ENCODE measurements at regions not wholly inside any gene's neighbourhood (a gene's known extent, or its start where the extent isn't known, plus 50 kb on each side); places are given as distances from the start of the nearest gene placed in this dataset.

DNA sequence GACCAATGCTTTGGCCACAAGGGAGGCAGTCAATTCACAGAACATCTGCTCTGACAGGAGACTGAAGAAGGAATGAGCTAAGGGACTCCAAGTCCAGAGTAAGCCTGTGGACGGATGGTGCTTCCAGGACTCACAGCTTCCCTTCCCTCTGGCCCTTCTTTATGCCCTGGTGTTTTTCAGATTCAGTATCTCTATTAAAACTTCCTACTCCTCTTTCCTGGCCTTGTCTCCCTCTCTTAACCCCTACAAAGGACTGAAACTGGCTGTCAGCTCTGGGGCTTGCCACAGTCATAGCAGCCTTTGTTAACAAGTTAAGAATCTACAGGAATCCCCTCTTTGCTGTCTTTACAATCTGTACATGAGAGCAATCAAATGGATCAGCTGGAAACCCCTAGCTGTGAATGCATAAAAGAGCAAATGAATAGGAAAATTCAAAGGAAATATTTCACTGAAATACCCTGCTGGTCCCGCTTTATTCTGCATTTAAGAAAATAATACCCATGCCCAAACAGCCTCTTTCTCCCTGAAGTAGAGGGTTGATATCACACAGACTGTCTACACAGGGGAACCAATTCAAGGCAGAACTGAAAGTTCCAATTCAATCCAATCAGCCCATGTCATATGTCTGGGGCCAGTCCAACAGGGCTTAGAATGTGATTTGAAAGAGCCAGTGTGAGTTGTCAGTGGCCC is 192.3 kb downstream of the MZT1 start:
- TF ChIP-seq GATA1 (IDR thresholded peaks at IDR 0.05; ENCODE audit: low read depth, low read length) (no peak), POLR2A (IDR thresholded peaks at IDR 0.05; ENCODE audit: low read length) (no peak)
- no peak for DNase-seq

DNA sequence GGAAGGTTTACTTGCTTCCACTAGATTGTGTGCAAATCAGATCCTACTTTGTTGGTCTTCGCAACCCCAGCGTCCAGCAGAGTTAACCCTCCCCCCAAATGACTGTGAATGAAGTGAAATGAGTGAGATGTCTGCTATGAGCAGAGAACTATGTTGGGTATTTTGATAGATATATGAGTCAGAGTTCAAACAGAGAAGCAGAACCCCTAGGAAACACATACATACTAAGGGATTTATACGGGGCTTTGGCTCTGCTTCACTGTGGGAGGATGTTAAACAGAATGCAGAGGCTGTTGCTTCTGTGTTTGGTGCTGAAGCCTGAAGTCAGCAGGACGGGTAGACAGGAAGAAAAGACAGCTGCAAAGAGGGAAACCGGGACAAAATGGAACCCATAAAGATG is 197.0 kb downstream of the MZT1 start:
- DNase-seq = no peak
- no peak for TF ChIP-seq GATA1 (IDR thresholded peaks at IDR 0.05; ENCODE audit: low read depth, low read length)

DNA sequence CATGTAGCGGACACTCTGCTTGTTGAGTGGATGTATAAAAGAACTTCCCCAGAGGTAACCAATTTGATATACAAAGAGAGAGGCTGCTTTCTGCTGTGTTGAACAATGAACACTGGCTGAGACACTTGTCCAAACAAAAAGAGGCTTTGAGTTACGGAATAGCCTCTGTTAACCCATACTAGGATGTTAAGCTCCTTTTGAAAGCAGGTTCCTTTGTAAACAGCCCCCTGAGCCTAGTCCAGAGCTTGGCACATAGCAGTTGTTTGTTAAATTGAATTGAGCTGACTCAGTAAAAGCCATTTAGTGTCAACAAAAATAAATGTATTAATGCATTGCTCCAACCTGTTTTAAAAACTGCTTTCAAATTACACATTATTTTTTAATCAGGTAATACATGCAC is 200.1 kb downstream of the MZT1 start:
- DNase-seq = no peak
- no peak for TF ChIP-seq POLR2A (IDR thresholded peaks at IDR 0.05; ENCODE audit: low read length)

DNA sequence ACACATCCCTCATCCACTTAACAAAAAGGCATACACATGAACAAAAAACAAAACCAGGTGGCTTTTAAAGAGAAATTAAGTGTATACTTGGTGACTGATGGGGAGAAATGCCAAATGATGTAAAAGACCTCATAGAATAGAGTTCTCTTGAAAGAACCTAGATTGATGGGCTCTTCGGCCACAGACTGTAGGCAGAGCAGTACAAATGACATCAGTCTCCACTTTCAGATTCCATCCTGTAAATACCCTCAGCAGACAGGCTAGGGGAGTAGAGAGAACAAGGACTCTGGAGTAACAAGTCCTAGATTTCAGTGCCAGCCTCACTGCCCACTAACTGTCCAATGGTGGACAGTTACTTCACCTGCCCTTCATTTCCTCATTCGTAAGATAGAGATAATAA is 203.8 kb downstream of the MZT1 start:
- TF ChIP-seq GATA1 (IDR thresholded peaks at IDR 0.05; ENCODE audit: low read depth, low read length) (no peak), POLR2A (IDR thresholded peaks at IDR 0.05; ENCODE audit: low read length) (no peak)
- DNase-seq = no peak

DNA sequence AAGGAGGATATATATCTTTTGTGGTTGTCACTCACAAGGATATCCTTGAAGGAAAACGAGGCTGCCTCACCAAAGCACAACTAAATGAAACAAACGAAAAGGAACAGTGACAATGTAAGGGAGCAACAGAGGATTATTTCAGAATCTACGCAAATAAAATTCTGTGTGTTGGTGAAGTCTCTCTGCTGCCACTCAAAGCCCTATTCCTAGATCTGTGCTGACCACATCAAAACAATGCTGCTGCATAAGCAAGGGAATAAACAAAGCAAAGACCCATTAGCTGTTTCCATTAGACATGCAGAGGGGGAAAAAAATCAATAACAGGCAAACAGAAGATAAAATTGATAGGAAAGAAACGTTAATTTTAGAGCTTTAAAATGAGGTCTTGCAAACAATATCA is 204.4 kb downstream of the MZT1 start:
- TF ChIP-seq GATA1 (IDR thresholded peaks at IDR 0.05; ENCODE audit: low read depth, low read length) = no peak
- TF ChIP-seq POLR2A (IDR thresholded peaks at IDR 0.05; ENCODE audit: low read length) = no peak
- no peak for DNase-seq

DNA sequence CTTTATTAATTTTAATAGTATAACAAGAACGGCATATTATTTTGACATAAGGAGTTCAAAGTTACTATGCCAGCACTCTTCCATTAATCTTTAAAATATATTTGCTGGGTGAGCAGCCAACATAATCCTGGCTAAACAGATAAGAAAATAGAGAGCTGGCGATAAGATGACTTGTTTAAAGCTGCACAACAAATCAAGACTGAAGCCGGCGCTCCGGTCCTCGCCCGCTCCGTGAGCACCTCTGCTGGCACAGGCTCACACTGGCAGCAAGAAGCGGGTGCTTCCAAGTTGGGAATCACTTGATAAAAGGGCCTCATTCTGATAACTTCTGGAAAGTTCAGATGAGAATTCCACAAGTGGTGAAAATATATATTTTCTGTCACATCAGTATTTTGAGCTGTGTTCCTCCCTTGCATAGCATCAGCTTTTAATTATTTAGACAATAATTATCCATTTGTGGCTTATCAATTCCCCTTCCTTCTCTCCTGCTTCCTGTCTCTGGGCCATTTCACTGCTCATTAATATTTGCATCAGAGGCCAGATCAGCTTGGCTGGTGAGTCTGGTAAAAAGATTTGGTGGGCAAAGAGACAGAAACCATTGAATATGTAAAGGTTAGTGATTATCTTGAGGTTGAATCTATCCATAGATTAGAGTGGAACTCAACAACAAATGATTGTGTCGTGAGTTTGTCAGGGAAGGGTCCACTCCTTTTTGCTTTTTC is 205.3 kb downstream of the MZT1 start:
- no peak for DNase-seq
- no peak for TF ChIP-seq POLR2A (IDR thresholded peaks at IDR 0.05; ENCODE audit: low read length)
- no peak for TF ChIP-seq GATA1 (IDR thresholded peaks at IDR 0.05; ENCODE audit: low read depth, low read length)

DNA sequence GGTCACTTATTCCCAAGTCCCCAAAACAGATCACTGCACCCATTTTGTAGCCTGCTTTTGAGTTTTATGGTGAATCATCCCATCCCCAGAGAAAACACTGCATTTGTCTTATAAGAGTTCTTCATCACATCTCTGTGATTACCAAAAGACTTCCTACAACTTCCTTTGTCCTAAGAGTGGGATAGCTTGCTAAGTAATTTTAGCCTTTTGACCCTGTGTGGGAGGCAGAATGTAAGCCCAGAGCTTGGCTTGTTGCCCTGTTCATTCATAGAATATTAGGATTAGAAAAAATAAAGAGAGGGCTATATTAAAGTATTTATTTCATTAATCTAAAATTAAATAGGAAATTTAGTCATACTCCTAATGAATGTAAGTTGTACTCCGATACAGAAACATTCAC is 213.3 kb downstream of the MZT1 start:
- no peak for DNase-seq

DNA sequence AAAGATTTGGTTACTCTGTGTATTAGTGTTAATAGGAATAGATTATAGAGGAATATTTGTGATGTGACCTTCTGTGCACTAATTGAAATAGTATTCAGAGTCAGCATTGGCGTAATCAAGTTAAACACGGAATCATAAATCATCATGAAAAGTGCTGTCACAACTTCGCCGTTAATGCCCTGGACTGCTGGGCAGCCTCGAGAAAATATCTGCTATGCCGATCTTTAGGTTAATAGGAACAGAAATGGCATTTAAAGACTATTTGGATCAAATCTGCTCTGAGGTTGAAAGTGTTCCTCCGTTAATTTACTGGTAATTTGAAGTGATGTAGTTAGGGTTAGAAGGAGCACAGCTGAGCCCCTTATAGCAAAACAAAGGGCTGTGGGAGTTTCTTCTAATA is 219.0 kb downstream of the MZT1 start:
- TF ChIP-seq GATA1 (IDR thresholded peaks at IDR 0.05; ENCODE audit: low read depth, low read length) = no peak
- TF ChIP-seq POLR2A (IDR thresholded peaks at IDR 0.05; ENCODE audit: low read length) = no peak

More for the DNA sequence above, 213.3 kb downstream of the MZT1 start:
- TF ChIP-seq POLR2A (IDR thresholded peaks at IDR 0.05; ENCODE audit: low read length) (no peak), GATA1 (IDR thresholded peaks at IDR 0.05; ENCODE audit: low read depth, low read length) (no peak)

DNA sequence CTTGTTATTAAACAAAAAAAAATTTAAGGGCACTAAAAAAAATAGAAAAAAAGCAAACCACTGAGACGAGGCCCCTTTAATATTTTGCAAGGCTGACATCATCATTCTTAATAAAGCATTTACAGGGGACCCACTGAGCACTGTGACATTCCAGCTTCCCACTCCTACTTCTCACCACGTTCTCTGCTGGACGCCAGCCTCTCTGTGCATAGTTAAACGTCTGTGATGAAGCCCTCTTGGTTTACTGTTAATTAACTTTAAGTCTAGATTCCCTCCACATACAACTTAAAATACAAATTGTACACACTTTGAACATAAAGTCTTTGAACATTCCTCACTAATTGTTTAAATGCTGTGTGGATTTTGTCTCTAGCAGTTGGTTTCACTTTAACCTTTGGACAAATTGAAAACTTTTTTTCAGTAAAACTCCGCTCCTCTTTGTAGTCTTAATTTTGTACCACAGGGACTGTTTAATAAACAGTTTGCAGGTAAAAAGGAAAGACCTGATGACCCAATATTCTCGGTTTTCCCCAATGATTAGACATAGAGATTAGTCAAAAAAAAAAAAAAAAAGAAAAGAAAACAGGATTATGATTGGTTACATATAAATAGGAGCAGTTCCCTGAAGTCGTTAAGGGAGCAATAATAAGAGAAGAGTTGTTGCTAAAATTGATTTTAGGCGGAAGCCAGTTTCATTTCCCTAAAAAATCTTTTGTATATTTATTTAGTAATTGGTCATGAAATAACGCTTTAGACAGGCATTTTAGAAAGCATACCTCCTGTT is 219.8 kb downstream of the MZT1 start:
- TF ChIP-seq POLR2A (IDR thresholded peaks at IDR 0.05; ENCODE audit: low read length) (no peak), GATA1 (IDR thresholded peaks at IDR 0.05; ENCODE audit: low read depth, low read length) (no peak)
- DNase-seq = no peak

More for the DNA sequence above, 219.0 kb downstream of the MZT1 start:
- DNase-seq = no peak

DNA sequence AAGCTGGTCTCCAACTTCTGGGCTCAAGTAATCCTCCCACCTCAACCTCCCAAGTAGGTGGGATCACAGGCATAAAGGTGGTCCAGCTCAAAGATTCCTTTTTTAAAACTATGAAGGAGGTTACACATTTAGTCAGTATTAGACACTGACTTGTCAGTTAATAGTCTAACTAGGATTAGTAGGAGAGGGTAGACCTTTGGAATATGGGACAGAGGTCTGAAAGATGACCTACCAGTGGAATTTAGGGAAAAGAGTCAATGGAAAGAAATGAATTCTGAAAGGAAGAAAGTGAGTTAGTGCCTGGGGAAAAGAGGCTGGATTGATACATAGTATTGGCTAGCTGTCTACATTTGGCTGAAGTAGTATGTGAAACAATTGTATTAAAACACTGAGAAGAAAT is 220.7 kb downstream of the MZT1 start:
- TF ChIP-seq POLR2A (IDR thresholded peaks at IDR 0.05; ENCODE audit: low read length) = no peak
- TF ChIP-seq GATA1 (IDR thresholded peaks at IDR 0.05; ENCODE audit: low read depth, low read length) = no peak
- DNase-seq = no peak

DNA sequence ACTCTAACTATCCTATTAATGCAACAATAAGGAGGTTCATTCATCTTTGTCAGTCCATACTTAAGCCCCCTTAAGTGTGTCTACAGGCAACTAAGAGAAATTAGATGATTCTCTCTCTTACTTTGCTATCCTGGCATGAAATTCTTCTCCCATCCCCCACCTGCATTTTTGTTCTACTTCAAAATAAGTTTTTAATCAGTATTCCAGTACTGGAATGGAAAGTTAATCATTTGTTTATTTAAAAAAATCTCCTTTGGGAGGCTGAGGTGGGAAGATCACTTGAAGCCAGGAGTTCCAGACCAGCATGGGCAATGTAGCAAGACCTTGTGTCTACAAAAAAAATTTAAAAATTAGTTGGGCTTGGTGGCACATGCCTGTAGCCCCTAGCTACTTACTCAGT is 222.1 kb downstream of the MZT1 start:
- DNase-seq = no peak
- TF ChIP-seq POLR2A (IDR thresholded peaks at IDR 0.05; ENCODE audit: low read length) (no peak), GATA1 (IDR thresholded peaks at IDR 0.05; ENCODE audit: low read depth, low read length) (no peak)

DNA sequence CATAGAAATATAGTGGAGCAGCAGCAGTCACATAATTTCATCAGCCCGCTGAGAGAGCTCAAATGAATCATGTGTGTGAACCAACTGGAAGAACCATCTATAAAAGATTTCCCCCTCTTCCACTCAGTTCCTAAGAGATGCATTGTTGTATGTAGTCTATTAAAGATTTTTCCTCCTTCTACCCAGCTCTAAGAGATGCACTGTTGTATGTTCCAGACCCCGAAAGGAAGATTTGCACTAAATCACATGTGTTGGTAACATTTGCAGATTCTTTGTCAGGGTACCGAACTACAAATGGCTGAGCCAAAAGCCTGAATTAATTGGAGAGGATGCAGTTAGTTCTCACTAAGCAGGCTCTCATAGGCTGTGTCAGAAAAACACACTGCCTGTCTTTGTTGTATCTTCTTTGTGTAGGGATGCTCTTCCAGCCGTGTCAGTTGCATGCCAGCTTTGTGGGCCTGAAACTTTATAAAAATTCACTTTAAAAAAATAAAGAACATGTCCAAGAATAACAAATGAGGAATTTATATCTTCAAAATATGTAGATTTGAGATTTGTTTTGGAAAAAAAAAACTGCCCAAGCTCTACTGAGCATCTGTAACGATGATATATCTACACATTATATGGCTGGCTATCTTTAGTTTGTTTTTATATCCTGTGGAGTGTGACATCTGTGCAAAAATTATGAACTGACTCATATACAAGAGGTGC is 223.1 kb downstream of the MZT1 start:
- no peak for TF ChIP-seq POLR2A (IDR thresholded peaks at IDR 0.05; ENCODE audit: low read length)
- no peak for TF ChIP-seq GATA1 (IDR thresholded peaks at IDR 0.05; ENCODE audit: low read depth, low read length)
- no peak for DNase-seq

DNA sequence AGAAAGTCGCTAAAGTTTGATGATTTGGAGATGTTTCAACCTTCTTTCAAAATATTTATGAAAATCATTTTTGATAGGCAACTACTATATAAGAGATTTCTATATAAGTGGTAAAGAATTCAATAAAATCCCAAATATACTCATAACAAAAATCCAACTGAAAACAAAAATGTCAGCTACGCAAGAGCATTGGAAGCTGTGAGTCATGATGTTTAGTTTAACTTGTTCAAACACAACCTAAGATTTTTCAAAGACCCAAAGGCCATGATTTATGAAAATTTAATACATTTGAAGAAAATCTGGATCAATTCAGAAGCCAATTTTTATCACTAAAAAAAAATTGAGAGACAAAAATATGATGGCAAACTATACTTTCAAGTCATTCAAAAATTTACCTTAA is 226.6 kb downstream of the MZT1 start:
- DNase-seq = no peak

DNA sequence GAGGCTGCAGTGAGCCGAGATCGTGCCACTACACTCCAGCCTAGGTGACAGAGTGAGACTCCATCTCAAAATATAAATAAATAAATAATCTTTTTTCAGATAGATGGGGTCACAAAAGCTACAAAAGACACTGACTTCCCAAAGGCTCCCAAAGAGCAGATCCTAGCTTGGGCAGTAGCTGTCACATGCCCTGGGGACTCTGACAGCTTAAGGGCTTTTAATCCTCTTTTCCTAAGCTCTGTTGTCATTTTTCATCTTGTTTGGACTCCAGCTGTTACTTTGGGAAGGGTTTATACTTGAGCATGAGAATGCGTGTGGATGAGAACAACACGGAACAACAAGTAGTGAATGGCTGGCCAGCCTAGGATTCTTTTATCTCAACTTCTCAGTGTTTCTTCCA is 231.7 kb downstream of the MZT1 start:
- DNase-seq = no peak
- TF ChIP-seq POLR2A (IDR thresholded peaks at IDR 0.05; ENCODE audit: low read length) = no peak
- TF ChIP-seq GATA1 (IDR thresholded peaks at IDR 0.05; ENCODE audit: low read depth, low read length) = no peak

More for the DNA sequence above, 226.6 kb downstream of the MZT1 start:
- TF ChIP-seq POLR2A (IDR thresholded peaks at IDR 0.05; ENCODE audit: low read length) (no peak), GATA1 (IDR thresholded peaks at IDR 0.05; ENCODE audit: low read depth, low read length) (no peak)

Data from erythroblast (primary cell).